ENCODE measurements at regions not wholly inside any gene's neighbourhood (a gene's known extent, or its start where the extent isn't known, plus 50 kb on each side); places are given as distances from the start of the nearest gene placed in this dataset.

- no peaks in the 10 kb centered on the region for H3K9me3 ChIP-seq (ENCODE audit: control insufficient read depth, low read depth, low read length)
- H4K20me1 ChIP-seq (ENCODE audit: control insufficient read depth, insufficient read depth, insufficient read length): no peaks in the 10 kb centered on the region
- H3K23me2 ChIP-seq (ENCODE audit: insufficient read length, low read depth, low read length, poor library complexity, severe bottlenecking): no peaks in the 10 kb centered on the region
- no peak for TF ChIP-seq CTCF (conservative IDR thresholded peaks at IDR 0.05)
- H2BK120ac ChIP-seq (ENCODE audit: low read depth, low read length, poor library complexity, severe bottlenecking): no peak overlapping the region
- no peak overlapping the region for H3K14ac ChIP-seq (ENCODE audit: insufficient read depth, low read length)
- H3K27ac ChIP-seq (ENCODE audit: insufficient read length, low read depth, low read length): no peak overlapping the region
- Mint-ChIP-seq H3K9me3 (no peaks in the 10 kb centered on the region), H3K27me3 (ENCODE audit: low read depth) (no peaks in the 10 kb centered on the region; the same call in none of the 2 replicates), H3K36me3 (ENCODE audit: insufficient read depth in 1 of 3, low read depth in 3 of 3) (peaks cover 0 to 1% (median 0%) of the 10 kb centered on the region in 3 experiments; a peak in 1 of 7 replicates), H3K27ac (no peak overlapping the region), H3K4me1 (peaks cover 7 to 9% of the 10 kb centered on the region in 2 experiments; a peak in 1 of 4 replicates), H3K4me3 (no peak overlapping the region)
- no peak overlapping the region for H4K5ac ChIP-seq (ENCODE audit: insufficient read length, low read depth, low read length)
- H4K91ac ChIP-seq (ENCODE audit: insufficient read length, low read depth, low read length): no peak overlapping the region
- H2BK5ac ChIP-seq (ENCODE audit: insufficient read length, low read length): no peak overlapping the region
- H2BK20ac ChIP-seq (ENCODE audit: low read depth, low read length, poor library complexity, severe bottlenecking): no peak overlapping the region
- no peak overlapping the region for H4K8ac ChIP-seq (replicated peaks; ENCODE audit: insufficient read length, low read depth, low read length)
- no peak overlapping the region for H3T11ph ChIP-seq (ENCODE audit: low read length)
- no peak overlapping the region for H3K23ac ChIP-seq (ENCODE audit: insufficient read length, low read depth, low read length)
- no peak overlapping the region for H3K4me2 ChIP-seq (ENCODE audit: insufficient read depth, insufficient read length, low read length)
- no peaks in the 10 kb centered on the region for H3K27me3 ChIP-seq (ENCODE audit: insufficient read depth, low read length)
- H2BK12ac ChIP-seq (ENCODE audit: insufficient read length, low read depth, low read length): no peak overlapping the region
- H3K79me2 ChIP-seq (ENCODE audit: insufficient read depth, low read length): no peaks in the 10 kb centered on the region
- no peak for DNase-seq
- no peaks in the 10 kb centered on the region for H3K4me1 ChIP-seq (ENCODE audit: insufficient read depth, low read length)
- H3K9ac ChIP-seq (ENCODE audit: extremely low read depth, insufficient read length, low read length): no peak overlapping the region
- H3K79me1 ChIP-seq (ENCODE audit: insufficient read depth, low read depth, low read length, poor library complexity, severe bottlenecking): no peaks in the 10 kb centered on the region
- H3K56ac ChIP-seq (ENCODE audit: insufficient read length, low read depth, low read length): no peak overlapping the region
- no peak overlapping the region for H2BK15ac ChIP-seq (ENCODE audit: low read depth, low read length)
- H2AFZ ChIP-seq (ENCODE audit: low read length): no peak overlapping the region
- no CpG with 5 or more reads among the region's 10 CpGs for WGBS (ENCODE audit: extremely low coverage, insufficient read length, low lambda C conversion rate)
- H2AK5ac ChIP-seq (ENCODE audit: insufficient read length, low read length): no peak overlapping the region
- H3K4ac ChIP-seq (ENCODE audit: low read depth, low read length): no peak overlapping the region
- H3K18ac ChIP-seq (ENCODE audit: insufficient read length, low read depth, low read length): no peak overlapping the region
Measured at GRCh38 chr3:127067116-127067910, 84.4 kb downstream of the PLXNA1 start.

Measured in H9 (cell line).